Inferior parietal cortex (tissue), 1 donor: ENCODE measurements at regions not wholly inside any gene's neighbourhood (a gene's known extent, or its start where the extent isn't known, plus 50 kb on each side); places are given as distances from the start of the nearest gene placed in this dataset.

Experiments
- DNase-seq: peaks from one replicate; pipeline ENCODE4 v3.0.0-alpha.2; 2016; ENCODE audit errors: extremely low spot score

DNA sequence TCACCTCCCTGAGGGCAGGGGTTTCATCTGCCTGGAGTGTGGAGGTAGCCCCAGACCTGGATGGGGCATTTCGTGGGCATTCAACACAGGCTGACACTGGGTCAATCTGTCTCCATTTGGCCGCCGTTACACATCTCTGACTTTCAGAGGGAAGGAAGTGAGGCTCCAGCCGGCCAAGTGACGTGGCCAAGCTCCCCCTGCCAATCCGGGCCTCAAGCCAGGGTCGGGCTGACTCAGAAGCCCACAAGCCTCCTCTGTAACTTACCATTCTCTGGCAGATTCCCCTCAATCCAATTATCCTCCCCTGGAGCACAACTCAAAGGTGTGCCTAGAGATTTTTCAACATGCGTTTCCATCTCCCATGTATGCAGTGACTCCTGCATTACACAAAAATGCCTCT is 227.6 kb downstream of the KLF13 start:
- DNase-seq, result no peak

DNA sequence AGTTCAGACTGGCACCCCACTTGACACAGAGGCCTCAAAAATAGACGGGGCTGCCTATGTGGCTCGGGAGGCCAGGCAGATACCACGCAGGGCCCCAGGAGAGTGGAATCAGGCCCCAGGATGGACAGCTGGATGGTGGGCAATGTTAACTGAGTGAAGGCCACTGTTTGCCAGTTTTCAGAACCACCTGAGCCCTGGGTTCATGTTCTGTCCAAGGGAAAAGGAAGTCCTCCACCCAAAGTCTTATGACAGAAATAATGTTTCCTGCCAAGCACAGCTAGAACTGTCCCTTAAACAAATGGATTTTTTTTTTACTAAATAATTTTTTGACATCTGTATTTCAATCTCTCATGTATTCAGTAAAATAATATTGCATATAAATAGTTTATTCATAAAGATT is 228.4 kb downstream of the KLF13 start:
- DNase-seq, result no peak

GRCh38 chr15:31556494-31557150 is 230.0 kb downstream of the KLF13 start:
- no peak for DNase-seq

- DNase-seq, result no peak
Measured at GRCh38 chr15:31557899-31558298, 231.3 kb downstream of the KLF13 start.

- DNase-seq, result no peak
Measured at GRCh38 chr15:31558840-31559239, 232.2 kb downstream of the KLF13 start.

- DNase-seq, result no peak
Measured at GRCh38 chr15:31559786-31560185, 233.2 kb downstream of the KLF13 start.

GRCh38 chr15:31560643-31561042 is 234.0 kb downstream of the KLF13 start:
- DNase-seq, result no peak

DNA sequence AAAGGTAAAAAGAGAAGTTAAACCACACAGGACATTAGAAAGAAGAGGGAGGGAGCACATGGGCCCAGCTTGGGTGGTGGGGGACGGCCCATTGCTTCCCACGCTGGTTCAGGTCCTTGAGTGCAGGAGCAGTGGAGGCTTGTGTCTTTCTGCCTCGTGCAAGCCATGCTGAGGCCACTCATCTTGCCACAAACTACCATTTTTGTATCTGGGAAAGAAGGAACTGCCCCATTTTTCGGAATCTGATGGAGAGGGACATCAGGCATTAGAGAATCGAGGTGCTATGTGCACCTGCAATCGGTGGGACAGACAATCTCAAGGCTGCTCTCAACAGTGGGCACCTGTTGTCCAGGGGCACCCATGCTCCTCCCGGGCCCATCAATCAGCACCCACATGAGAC is 234.5 kb downstream of the KLF13 start:
- DNase-seq, result no peak

DNA sequence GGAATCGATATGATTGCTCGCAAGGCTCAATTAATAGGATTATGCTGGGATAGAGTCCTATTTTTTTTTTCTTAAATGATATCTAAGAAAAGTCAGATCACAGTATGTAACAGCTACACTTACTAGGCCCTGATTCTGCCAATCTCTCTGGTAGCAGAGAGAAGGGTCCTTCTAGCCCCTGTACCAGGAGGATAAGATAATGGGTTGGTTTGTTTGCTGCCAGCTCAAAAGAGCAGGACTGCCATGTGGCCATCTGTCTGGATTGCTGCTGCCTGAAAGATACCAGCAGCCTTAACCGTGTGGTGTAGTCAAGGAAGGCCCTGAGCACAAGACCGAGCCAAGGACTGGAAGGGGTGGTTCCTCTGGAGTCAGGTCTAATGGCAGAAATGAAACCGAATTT is 236.4 kb downstream of the KLF13 start:
- DNase-seq, result no peak

DNA sequence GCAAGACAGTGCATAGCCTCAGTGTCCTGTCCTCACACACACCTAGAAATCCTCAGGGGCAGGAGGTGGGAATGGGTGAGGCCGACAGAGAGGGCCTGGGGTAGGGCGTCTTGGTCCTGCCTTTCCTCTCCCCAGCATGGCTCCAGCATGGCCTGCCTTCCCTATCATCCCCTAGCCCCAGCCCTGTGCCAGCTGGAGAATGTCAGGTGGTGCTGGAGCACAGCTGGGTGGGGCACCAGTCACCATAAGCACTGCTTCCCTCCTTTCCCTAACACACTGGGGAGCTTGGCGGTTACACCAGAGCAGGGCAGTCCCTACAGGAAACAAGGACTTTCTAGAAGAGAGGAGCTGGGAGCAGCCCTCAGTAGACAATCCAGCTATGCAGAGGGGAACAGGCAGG is 236.8 kb downstream of the KLF13 start:
- DNase-seq, result no peak

- DNase-seq, result no peak
Measured at GRCh38 chr15:31567861-31568260, 241.2 kb downstream of the KLF13 start.

DNA sequence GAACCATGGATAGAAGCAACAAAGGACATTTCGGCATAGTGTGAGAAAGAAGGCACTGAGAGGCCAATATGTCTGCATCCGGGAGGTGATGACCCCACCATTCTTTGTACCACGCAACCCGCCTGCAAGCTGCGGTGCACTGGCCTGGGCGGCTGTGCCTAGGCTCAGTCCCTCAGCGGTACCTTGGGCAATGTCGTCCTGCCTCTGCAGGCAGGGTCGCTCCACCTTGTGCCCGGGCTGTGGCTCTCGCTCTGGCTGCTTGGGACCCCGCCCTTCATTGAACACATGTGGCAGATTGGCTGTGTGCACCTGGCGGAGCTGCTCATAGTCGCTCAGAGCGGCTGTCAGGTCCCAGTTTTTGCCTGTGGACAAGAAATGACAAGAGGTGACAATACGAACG is 243.2 kb downstream of the KLF13 start:
- DNase-seq, result no peak

DNA sequence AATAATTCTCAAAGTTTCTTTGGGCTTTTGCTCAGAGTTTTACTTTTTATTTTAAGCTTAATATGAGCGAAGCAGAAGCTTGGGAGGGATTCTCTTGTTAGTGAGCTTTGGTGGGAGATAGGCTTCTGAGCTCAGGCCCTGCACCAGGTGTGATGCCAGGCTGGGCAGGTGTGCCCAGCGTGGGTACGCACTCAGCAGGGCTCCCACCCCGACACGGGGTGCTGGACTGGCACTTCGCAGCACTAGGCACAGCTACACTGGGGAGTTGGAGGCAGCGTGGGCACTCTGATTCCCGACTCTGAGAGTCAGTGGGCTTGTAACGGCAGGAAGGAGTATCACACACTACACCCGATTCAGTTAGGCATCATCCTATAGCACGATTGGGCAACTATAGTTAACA is 244.0 kb downstream of the KLF13 start:
- DNase-seq, result no peak

GRCh38 chr15:31571676-31572075 is 245.0 kb downstream of the KLF13 start:
- no peak for DNase-seq

GRCh38 chr15:31573759-31574158 is 247.1 kb downstream of the KLF13 start:
- no peak for DNase-seq

- no peak for DNase-seq
Measured at GRCh38 chr15:31574766-31575165, 248.1 kb downstream of the KLF13 start.

GRCh38 chr15:31577108-31577507 is 250.5 kb downstream of the KLF13 start:
- DNase-seq, result no peak

- no peak for DNase-seq
Measured at GRCh38 chr15:31579282-31579681, 252.6 kb downstream of the KLF13 start.

DNA sequence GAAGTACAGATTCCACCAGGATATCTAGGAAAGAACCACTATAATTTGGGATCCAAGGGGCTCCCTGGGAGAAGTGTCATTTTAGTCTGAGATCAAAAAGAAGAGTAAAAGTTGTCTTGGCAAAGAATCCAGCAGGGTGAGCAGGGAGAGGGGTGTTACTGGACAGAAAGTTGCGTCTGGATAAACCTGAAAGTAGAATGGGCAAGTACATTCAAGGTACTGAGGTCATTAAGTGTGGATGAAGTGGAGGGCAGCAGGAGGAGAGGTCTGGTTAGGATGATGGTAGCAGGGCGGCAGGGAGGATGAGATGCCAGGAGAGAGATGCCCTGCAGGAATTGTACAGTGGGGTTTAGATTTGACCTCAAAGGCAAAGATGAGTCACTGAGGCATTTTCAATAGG is 253.3 kb downstream of the KLF13 start:
- no peak for DNase-seq

GRCh38 chr15:31584195-31584594 is 257.6 kb downstream of the KLF13 start:
- no peak for DNase-seq

GRCh38 chr15:31585240-31585639 is 258.6 kb downstream of the KLF13 start:
- no peak for DNase-seq

GRCh38 chr15:31586841-31587240 is 260.2 kb downstream of the KLF13 start:
- no peak for DNase-seq

- no peak for DNase-seq
Measured at GRCh38 chr15:31587583-31587982, 260.9 kb downstream of the KLF13 start.

GRCh38 chr15:31590609-31591008 is 264.0 kb downstream of the KLF13 start:
- no peak for DNase-seq
